ENCODE measurements at regions not wholly inside any gene's neighbourhood (a gene's known extent, or its start where the extent isn't known, plus 50 kb on each side); places are given as distances from the start of the nearest gene placed in this dataset.

DNA sequence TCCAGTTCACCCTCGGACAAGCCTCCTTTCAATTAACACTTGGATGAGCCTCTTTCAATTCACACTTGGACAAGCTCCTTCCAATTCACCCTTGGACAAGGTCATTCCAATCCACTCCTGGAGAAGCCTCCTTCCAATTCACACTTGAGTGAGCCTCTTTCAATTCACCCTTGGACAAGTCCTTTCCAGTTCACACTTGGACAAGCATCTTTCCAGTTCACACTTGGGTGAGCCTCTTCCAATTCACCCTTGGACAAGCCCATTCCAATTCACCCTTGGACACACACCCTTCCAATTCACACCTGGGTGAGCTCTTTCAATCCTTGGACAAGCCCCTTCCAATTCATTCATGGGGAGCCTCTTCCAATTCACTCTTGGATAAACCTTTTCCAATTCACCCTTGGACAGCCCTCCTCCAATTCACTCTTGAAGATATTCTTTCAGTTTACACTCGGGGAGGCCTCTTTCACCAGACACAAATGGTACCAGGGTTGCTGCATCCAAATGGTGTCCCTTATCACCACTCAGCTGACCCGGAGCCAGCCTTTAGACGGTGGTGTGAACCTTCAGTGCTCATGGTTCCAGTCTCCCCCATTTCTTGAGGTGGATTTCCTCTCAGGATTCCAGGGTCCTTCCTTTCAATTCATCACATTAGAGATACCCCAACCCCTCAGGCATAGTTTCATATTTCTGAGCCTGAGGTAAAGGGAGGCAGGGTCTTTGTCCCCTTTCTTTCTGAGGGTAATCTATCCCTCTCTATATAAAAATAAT is 183.6 kb downstream of the SH3BP4 start:
- TF ChIP-seq JUNB (IDR thresholded peaks at IDR 0.05) = no peak
- TF ChIP-seq, protein P1, sequence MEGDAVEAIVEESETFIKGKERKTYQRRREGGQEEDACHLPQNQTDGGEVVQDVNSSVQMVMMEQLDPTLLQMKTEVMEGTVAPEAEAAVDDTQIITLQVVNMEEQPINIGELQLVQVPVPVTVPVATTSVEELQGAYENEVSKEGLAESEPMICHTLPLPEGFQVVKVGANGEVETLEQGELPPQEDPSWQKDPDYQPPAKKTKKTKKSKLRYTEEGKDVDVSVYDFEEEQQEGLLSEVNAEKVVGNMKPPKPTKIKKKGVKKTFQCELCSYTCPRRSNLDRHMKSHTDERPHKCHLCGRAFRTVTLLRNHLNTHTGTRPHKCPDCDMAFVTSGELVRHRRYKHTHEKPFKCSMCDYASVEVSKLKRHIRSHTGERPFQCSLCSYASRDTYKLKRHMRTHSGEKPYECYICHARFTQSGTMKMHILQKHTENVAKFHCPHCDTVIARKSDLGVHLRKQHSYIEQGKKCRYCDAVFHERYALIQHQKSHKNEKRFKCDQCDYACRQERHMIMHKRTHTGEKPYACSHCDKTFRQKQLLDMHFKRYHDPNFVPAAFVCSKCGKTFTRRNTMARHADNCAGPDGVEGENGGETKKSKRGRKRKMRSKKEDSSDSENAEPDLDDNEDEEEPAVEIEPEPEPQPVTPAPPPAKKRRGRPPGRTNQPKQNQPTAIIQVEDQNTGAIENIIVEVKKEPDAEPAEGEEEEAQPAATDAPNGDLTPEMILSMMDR (IDR thresholded peaks at IDR 0.05) = no peak
- TF ChIP-seq, protein P2, sequence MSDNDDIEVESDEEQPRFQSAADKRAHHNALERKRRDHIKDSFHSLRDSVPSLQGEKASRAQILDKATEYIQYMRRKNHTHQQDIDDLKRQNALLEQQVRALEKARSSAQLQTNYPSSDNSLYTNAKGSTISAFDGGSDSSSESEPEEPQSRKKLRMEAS (IDR thresholded peaks at IDR 0.05) = no peak
- TF ChIP-seq MAZ (IDR thresholded peaks at IDR 0.05; ENCODE audit: borderline replicate concordance, low read depth, low read length) = no peak
- TF ChIP-seq, protein P3, sequence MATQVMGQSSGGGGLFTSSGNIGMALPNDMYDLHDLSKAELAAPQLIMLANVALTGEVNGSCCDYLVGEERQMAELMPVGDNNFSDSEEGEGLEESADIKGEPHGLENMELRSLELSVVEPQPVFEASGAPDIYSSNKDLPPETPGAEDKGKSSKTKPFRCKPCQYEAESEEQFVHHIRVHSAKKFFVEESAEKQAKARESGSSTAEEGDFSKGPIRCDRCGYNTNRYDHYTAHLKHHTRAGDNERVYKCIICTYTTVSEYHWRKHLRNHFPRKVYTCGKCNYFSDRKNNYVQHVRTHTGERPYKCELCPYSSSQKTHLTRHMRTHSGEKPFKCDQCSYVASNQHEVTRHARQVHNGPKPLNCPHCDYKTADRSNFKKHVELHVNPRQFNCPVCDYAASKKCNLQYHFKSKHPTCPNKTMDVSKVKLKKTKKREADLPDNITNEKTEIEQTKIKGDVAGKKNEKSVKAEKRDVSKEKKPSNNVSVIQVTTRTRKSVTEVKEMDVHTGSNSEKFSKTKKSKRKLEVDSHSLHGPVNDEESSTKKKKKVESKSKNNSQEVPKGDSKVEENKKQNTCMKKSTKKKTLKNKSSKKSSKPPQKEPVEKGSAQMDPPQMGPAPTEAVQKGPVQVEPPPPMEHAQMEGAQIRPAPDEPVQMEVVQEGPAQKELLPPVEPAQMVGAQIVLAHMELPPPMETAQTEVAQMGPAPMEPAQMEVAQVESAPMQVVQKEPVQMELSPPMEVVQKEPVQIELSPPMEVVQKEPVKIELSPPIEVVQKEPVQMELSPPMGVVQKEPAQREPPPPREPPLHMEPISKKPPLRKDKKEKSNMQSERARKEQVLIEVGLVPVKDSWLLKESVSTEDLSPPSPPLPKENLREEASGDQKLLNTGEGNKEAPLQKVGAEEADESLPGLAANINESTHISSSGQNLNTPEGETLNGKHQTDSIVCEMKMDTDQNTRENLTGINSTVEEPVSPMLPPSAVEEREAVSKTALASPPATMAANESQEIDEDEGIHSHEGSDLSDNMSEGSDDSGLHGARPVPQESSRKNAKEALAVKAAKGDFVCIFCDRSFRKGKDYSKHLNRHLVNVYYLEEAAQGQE (IDR thresholded peaks at IDR 0.05) = no peak
- TF ChIP-seq SMC3 (IDR thresholded peaks at IDR 0.05) = no peak
- TF ChIP-seq ESRRA (IDR thresholded peaks at IDR 0.05; ENCODE audit: borderline replicate concordance, low read length) = no peak
- TF ChIP-seq KDM5A (IDR thresholded peaks at IDR 0.05) = no peak
- TF ChIP-seq, protein P4, sequence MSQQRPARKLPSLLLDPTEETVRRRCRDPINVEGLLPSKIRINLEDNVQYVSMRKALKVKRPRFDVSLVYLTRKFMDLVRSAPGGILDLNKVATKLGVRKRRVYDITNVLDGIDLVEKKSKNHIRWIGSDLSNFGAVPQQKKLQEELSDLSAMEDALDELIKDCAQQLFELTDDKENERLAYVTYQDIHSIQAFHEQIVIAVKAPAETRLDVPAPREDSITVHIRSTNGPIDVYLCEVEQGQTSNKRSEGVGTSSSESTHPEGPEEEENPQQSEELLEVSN (IDR thresholded peaks at IDR 0.05; ENCODE audit: borderline replicate concordance, low read depth) = no peak
- no peak for TF ChIP-seq POLR2A (IDR thresholded peaks at IDR 0.05; ENCODE audit: low read length)
